ENCODE measurements at regions not wholly inside any gene's neighbourhood (a gene's known extent, or its start where the extent isn't known, plus 50 kb on each side); places are given as distances from the start of the nearest gene placed in this dataset.

GRCh38 chr15:97410897-97411575, 549.5 kb upstream of the ARRDC4 start:
- TF ChIP-seq CTCF (IDR thresholded peaks at IDR 0.05): no peak
- no peak for TF ChIP-seq POLR2A (IDR thresholded peaks at IDR 0.05)
- no peak for TF ChIP-seq EP300 (IDR thresholded peaks at IDR 0.05)

All from tibial nerve (tissue), 4 donors.